ENCODE measurements at regions not wholly inside any gene's neighbourhood (a gene's known extent, or its start where the extent isn't known, plus 50 kb on each side); places are given as distances from the start of the nearest gene placed in this dataset.

DNA sequence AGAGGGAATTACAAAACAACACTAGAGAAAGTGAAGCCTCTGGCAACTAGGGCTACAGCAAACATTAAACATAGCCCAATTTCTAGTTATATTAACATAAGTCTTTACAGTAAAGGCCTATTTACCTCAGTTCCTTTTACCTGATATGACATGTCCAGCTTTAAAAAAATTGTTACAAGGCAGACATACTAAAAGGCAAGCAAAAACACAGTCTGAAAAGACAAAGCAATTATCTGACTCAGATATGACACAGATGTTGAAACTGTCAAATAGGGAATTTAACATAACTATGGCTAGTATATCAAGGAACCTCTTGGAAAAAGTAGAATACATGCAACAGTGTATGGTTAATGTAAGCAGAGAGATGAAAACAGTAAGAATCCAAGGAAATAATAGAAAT, 238.6 kb downstream of the RAP2B start:
- TF ChIP-seq CTCF (conservative IDR thresholded peaks at IDR 0.05; ENCODE audit: low read depth, low read length) = no peak
- TF ChIP-seq EZH2 (IDR thresholded peaks at IDR 0.05; ENCODE audit: borderline replicate concordance, low read depth, low read length, poor library complexity, severe bottlenecking) = no peak
